Trophoblast cell (in vitro differentiated cells and primary cell): ENCODE measurements at regions not wholly inside any gene's neighbourhood (a gene's known extent, or its start where the extent isn't known, plus 50 kb on each side); places are given as distances from the start of the nearest gene placed in this dataset.

ENCODE experiments used
- DNase-seq, 2 donors: peaks; one replicate each; pipeline ENCODE4 v3.0.0-alpha.2; 2016
- H2AFZ ChIP-seq: 2 replicates; pipeline ENCODE4 v1.6.1; 2013; ENCODE audit warnings: low read length, moderate library complexity, mild to moderate bottlenecking; ENCODE audit not compliant: insufficient read depth, poor library complexity
- H2AK5ac ChIP-seq: 2 replicates; pipeline ENCODE4 v1.6.1; 2013; ENCODE audit warnings: mild to moderate bottlenecking, low read length
- H2BK120ac ChIP-seq: 2 replicates; pipeline ENCODE4 v1.6.1; 2013; ENCODE audit warnings: low read length, mild to moderate bottlenecking, moderate library complexity; ENCODE audit not compliant: insufficient read depth, poor library complexity
- H2BK12ac ChIP-seq: 2 replicates; pipeline ENCODE4 v1.6.1; 2013; ENCODE audit warnings: mild to moderate bottlenecking, low read length, moderate library complexity
- H2BK5ac ChIP-seq: 2 replicates; pipeline ENCODE4 v1.6.1; 2013; ENCODE audit warnings: low read length, low read depth, moderate library complexity, mild to moderate bottlenecking; ENCODE audit not compliant: poor library complexity
- H3K14ac ChIP-seq: 2 replicates; pipeline ENCODE4 v1.6.1; 2013; ENCODE audit warnings: mild to moderate bottlenecking, low read length
- H3K18ac ChIP-seq: 2 replicates; pipeline ENCODE4 v1.6.1; 2013; ENCODE audit warnings: mild to moderate bottlenecking, low read length
- H3K23ac ChIP-seq: 2 replicates; pipeline ENCODE4 v1.6.1; 2013; ENCODE audit warnings: low read length
- H3K27ac ChIP-seq: 2 replicates; pipeline ENCODE4 v1.5.1; 2013; ENCODE audit warnings: low read depth, mild to moderate bottlenecking, inconsistent platforms, low read length, moderate library complexity
- H3K27me3 ChIP-seq: 2 replicates; pipeline ENCODE4 v1.6.1; 2013; ENCODE audit warnings: inconsistent platforms, mild to moderate bottlenecking, low read length, moderate library complexity; ENCODE audit not compliant: insufficient read depth
- H3K36me3 ChIP-seq, 2 experiments: 1 replicate in 1 of 2; 2 replicates in 1 of 2; pipeline ENCODE4 v1.6.1; 2013; ENCODE audit warnings: low read length in 2 of 2, mild to moderate bottlenecking in 2 of 2, moderate library complexity in 1 of 2; ENCODE audit not compliant: insufficient read depth in 2 of 2, control insufficient read depth in 1 of 2
- H3K4ac ChIP-seq: 2 replicates; pipeline ENCODE4 v1.6.1; 2013; ENCODE audit warnings: low read depth, mild to moderate bottlenecking, low read length, moderate library complexity
- H3K4me1 ChIP-seq, 2 experiments: 1 replicate in 1 of 2; 2 replicates in 1 of 2; pipeline ENCODE4 v1.6.1; 2013; ENCODE audit warnings: low read length in 2 of 2, mild to moderate bottlenecking in 2 of 2, moderate library complexity in 1 of 2; ENCODE audit not compliant: insufficient read depth in 2 of 2, control insufficient read depth in 1 of 2
- H3K4me2 ChIP-seq: 2 replicates; pipeline ENCODE4 v1.6.1; 2013; ENCODE audit warnings: inconsistent platforms, mild to moderate bottlenecking, low read length, moderate library complexity
- H3K4me3 ChIP-seq: 2 replicates; pipeline ENCODE4 v1.5.1; 2013; ENCODE audit warnings: mild to moderate bottlenecking, low read depth, low read length, inconsistent platforms
- H3K79me1 ChIP-seq: one replicate; pipeline ENCODE4 v1.6.1; 2013; ENCODE audit warnings: low read length
- H3K79me2 ChIP-seq: 2 replicates; pipeline ENCODE4 v1.6.1; 2013; ENCODE audit warnings: low read length, mild to moderate bottlenecking; ENCODE audit not compliant: control insufficient read depth, insufficient read depth, poor library complexity
- H3K9ac ChIP-seq: 2 replicates; pipeline ENCODE4 v1.6.1; 2013; ENCODE audit warnings: mild to moderate bottlenecking, low read length
- H3K9me3 ChIP-seq: 2 replicates; pipeline ENCODE4 v1.6.1; 2013; ENCODE audit warnings: low read depth, mild to moderate bottlenecking, control low read depth, inconsistent platforms, low read length; ENCODE audit not compliant: insufficient read depth
- H4K12ac ChIP-seq: 2 replicates; pipeline ENCODE4 v1.6.1; 2013; ENCODE audit warnings: low read depth, mild to moderate bottlenecking, low read length, moderate library complexity
- H4K8ac ChIP-seq: 2 replicates; pipeline ENCODE4 v1.6.1; 2013; ENCODE audit warnings: low read depth, mild to moderate bottlenecking, low read length, moderate library complexity
- H4K91ac ChIP-seq: one replicate; pipeline ENCODE4 v1.6.1; 2013; ENCODE audit warnings: low read depth, mild to moderate bottlenecking, low read length, moderate library complexity
- WGBS: extraction: QIAGEN DNeasy Blood & Tissue Kit; methylation state at CpG from one replicate; pipeline ENCODE4 v1.1.7; 2013; ENCODE audit warnings: missing lambda C conversion rate; ENCODE audit not compliant: insufficient read length, insufficient coverage; ENCODE audit errors: extremely low coverage; 5-methylcytosine and 5-hydroxymethylcytosine counted together

- no peaks in the 10 kb centered on the region for H3K9me3 ChIP-seq
- H2BK12ac ChIP-seq, result no peak overlapping the region
- no peak for DNase-seq
- no peak overlapping the region for H4K12ac ChIP-seq
- no peak overlapping the region for H3K18ac ChIP-seq
- no peaks in the 10 kb centered on the region for H3K79me1 ChIP-seq
- H3K4me3 ChIP-seq, result no peak overlapping the region
- H3K4me1 ChIP-seq, result no peaks in the 10 kb centered on the region
- H2AFZ ChIP-seq, result no peak overlapping the region
- no peak overlapping the region for H3K9ac ChIP-seq
- no peak overlapping the region for H4K8ac ChIP-seq
- no peak overlapping the region for H3K14ac ChIP-seq
- H3K36me3 ChIP-seq, result no peaks in the 10 kb centered on the region
- H3K23ac ChIP-seq, result no peak overlapping the region
- no peak overlapping the region for H2BK120ac ChIP-seq
- H2BK5ac ChIP-seq, result no peak overlapping the region
- no peaks in the 10 kb centered on the region for H3K27me3 ChIP-seq
- H3K4me2 ChIP-seq, result no peak overlapping the region
- no peak overlapping the region for H3K4ac ChIP-seq
- no peaks in the 10 kb centered on the region for H3K79me2 ChIP-seq
- no peak overlapping the region for H2AK5ac ChIP-seq
- H3K27ac ChIP-seq, result no peak overlapping the region
- H4K91ac ChIP-seq, result no peak overlapping the region
Measured at GRCh38 chr1:192443616-192444015, 126.8 kb downstream of the RGS21 start.

- Histone ChIP-seq H3K9me3 (no peaks in the 10 kb centered on the region), H3K4me3 (no peak overlapping the region), H4K12ac (no peak overlapping the region), H3K79me1 (no peaks in the 10 kb centered on the region), H3K79me2 (no peaks in the 10 kb centered on the region), H3K27me3 (no peaks in the 10 kb centered on the region), H3K27ac (no peak overlapping the region), H3K14ac (no peak overlapping the region), H3K4me1 (no peaks in the 10 kb centered on the region), H3K9ac (no peak overlapping the region), H3K36me3 (no peaks in the 10 kb centered on the region), H3K4me2 (no peak overlapping the region), H2BK5ac (no peak overlapping the region), H3K23ac (no peak overlapping the region), H4K91ac (no peak overlapping the region), H4K8ac (no peak overlapping the region), H3K4ac (no peak overlapping the region), H2BK12ac (no peak overlapping the region), H2BK120ac (no peak overlapping the region), H2AFZ (no peak overlapping the region), H2AK5ac (no peak overlapping the region), H3K18ac (no peak overlapping the region)
- no CpG with 5 or more reads among the region's 2 CpGs for WGBS
- no peak for DNase-seq
Measured at GRCh38 chr1:192445241-192445640, 128.4 kb downstream of the RGS21 start.

DNA sequence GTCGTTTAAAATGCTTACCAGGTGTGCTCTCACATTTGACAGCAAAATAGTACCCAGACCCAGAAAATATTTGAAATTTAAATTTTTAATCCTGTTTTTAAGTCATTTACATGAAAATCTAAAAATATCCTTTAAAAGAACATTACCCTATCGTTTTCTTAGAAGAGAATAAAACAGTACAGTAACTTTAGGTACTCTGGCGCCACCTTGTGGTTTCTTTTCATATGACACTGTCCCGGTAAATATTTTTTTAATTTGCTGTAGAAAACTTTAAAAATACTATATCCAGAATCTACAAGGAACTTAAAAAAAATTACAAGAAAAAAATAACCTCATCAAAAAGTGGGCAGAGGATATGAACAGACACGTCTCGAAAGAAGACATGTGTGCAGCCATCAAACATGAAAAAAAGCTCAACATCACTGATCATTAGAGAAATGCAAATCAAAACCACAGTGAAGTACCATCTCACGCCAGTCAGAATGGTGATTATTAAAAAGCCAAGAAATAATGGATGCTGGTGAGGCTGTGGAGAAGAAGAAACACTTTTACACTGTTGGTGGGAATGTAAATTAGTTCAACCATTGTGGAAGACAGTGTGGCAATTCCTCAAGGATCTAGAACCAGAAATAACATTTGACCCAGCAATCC is 129.2 kb downstream of the RGS21 start:
- H3K23ac ChIP-seq, result no peak overlapping the region
- WGBS, result no CpG with 5 or more reads among the region's 7 CpGs
- H3K36me3 ChIP-seq, result no peaks in the 10 kb centered on the region
- no peak overlapping the region for H2AFZ ChIP-seq
- H3K79me1 ChIP-seq, result no peaks in the 10 kb centered on the region
- H2BK120ac ChIP-seq, result no peak overlapping the region
- no peaks in the 10 kb centered on the region for H3K79me2 ChIP-seq
- no peak overlapping the region for H4K12ac ChIP-seq
- H3K4ac ChIP-seq, result no peak overlapping the region
- H3K4me2 ChIP-seq, result no peak overlapping the region
- no peak overlapping the region for H3K9ac ChIP-seq
- no peak overlapping the region for H2AK5ac ChIP-seq
- no peak overlapping the region for H3K4me3 ChIP-seq
- H3K27ac ChIP-seq, result no peak overlapping the region
- H4K8ac ChIP-seq, result no peak overlapping the region
- H3K14ac ChIP-seq, result no peak overlapping the region
- H3K9me3 ChIP-seq, result no peaks in the 10 kb centered on the region
- no peaks in the 10 kb centered on the region for H3K27me3 ChIP-seq
- H3K18ac ChIP-seq, result no peak overlapping the region
- no peaks in the 10 kb centered on the region for H3K4me1 ChIP-seq
- no peak overlapping the region for H4K91ac ChIP-seq
- H2BK5ac ChIP-seq, result no peak overlapping the region
- DNase-seq, result peak; percentile 31 to 76
- H2BK12ac ChIP-seq, result no peak overlapping the region

DNA sequence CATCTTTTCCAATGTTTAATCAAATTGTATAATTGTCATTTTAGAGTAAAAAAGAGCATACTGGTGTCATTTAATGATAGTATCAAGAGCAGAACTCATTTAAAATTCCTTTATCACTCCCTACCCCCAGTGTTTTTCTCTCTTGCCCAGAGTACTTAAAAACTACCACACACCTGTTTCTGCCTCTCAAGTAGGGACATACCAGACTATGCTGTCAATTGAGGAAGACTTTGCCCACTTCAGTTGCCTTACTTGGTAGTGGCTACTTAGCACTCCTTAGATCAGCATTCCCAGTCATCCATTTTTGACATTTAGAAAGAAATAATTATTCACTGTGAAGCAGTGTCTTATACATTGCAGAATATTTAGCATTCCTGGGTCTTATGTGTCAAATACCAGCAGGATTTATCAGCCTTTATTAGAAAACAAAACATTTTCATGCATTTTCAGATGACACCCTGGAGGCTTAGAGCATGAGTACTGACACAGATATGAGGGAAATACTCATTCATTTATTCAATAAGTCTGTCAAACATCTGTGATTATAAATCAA is 127.5 kb upstream of the RGS1 start:
- Histone ChIP-seq H3K79me2 (no peaks in the 10 kb centered on the region), H3K4me1 (no peaks in the 10 kb centered on the region), H4K8ac (no peak overlapping the region), H3K27me3 (no peaks in the 10 kb centered on the region), H2AFZ (no peak overlapping the region), H3K23ac (no peak overlapping the region), H3K27ac (no peak overlapping the region), H4K12ac (no peak overlapping the region), H3K4me2 (no peak overlapping the region), H2BK120ac (no peak overlapping the region), H3K14ac (no peak overlapping the region), H3K18ac (no peak overlapping the region), H3K9me3 (no peaks in the 10 kb centered on the region), H2BK5ac (no peak overlapping the region), H3K79me1 (no peaks in the 10 kb centered on the region), H3K9ac (no peak overlapping the region), H2BK12ac (no peak overlapping the region), H3K4ac (no peak overlapping the region), H2AK5ac (no peak overlapping the region), H4K91ac (no peak overlapping the region), H3K36me3 (no peaks in the 10 kb centered on the region), H3K4me3 (no peak overlapping the region)
- DNase-seq, result peak in 1 of 2 donors; percentile 30
